ENCODE measurements at regions not wholly inside any gene's neighbourhood (a gene's known extent, or its start where the extent isn't known, plus 50 kb on each side); places are given as distances from the start of the nearest gene placed in this dataset.

- TF ChIP-seq CTCF (IDR thresholded peaks at IDR 0.05; ENCODE audit: low read depth, low read length, missing input control) = no peak
- TF ChIP-seq SP1 (IDR thresholded peaks at IDR 0.05) = no peak
These were observed 648.1 kb downstream of the MMUT start for GRCh38 chr6:48814957-48815356.

Data from liver (tissue), 3 donors.